K562 (cell line): ENCODE measurements at regions not wholly inside any gene's neighbourhood (a gene's known extent, or its start where the extent isn't known, plus 50 kb on each side); places are given as distances from the start of the nearest gene placed in this dataset.

Source experiments
- ADNP ChIP-seq: fragments of 200-800 bp; sonication (Bioruptor generic); IDR thresholded peaks from 2 replicates; pipeline ENCODE4 v1.6.1; 2016; ENCODE audit warnings: missing genetic modification characterization, missing compliant biosample characterization
- ATF3 ChIP-seq, 2 experiments: fragments of 450-650 bp in 1 of 2; sonication (generic) in 1 of 2; formaldehyde crosslinking in 1 of 2; IDR thresholded peaks in 1 of 2; conservative IDR thresholded peaks in 1 of 2; 2 replicates each; pipeline versions ENCODE4 v1.6.1 to v1.8.1; 2016 to 2023; ENCODE audit warnings: mild to moderate bottlenecking in 2 of 2, moderate library complexity in 2 of 2, inconsistent platforms in 1 of 2, missing genetic modification reagents in 1 of 2
- ATF7 ChIP-seq: fragments of 450-650 bp; IDR thresholded peaks from 2 replicates; pipeline ENCODE4 v1.7.1; 2014; ENCODE audit warnings: mild to moderate bottlenecking, moderate library complexity
- C11orf30 ChIP-seq: fragments of 450-650 bp; IDR thresholded peaks from 2 replicates; pipeline ENCODE4 v1.6.1; 2016; ENCODE audit warnings: low read depth, mild to moderate bottlenecking
- EP300 ChIP-seq: IDR thresholded peaks from 2 replicates; pipeline ENCODE4 v1.6.1; 2012; ENCODE audit warnings: low read length, improper control_type of control experiment
- EP400 ChIP-seq: fragments of 450-650 bp; IDR thresholded peaks from 2 replicates; pipeline ENCODE4 v1.6.1; 2017; ENCODE audit warnings: antibody characterized with exemption, mild to moderate bottlenecking, moderate library complexity
- GTF3C2 ChIP-seq: IDR thresholded peaks from 3 replicates; pipeline ENCODE4 v1.6.1; 2011; ENCODE audit warnings: borderline replicate concordance, mild to moderate bottlenecking, moderate library complexity; ENCODE audit not compliant: insufficient read length; ENCODE audit errors: extremely low read depth
- HDGF ChIP-seq: fragments of 450-650 bp; IDR thresholded peaks from 2 replicates; pipeline ENCODE4 v1.6.1; 2016
- KAT7 ChIP-seq: sonication (generic); formaldehyde crosslinking; IDR thresholded peaks from 2 replicates; pipeline ENCODE4 v1.8.0; 2022; ENCODE audit warnings: missing genetic modification reagents, mild to moderate bottlenecking, borderline replicate concordance
- MAFK ChIP-seq: IDR thresholded peaks from 2 replicates; pipeline ENCODE4 v1.6.1; 2011; ENCODE audit warnings: low read length, improper control_type of control experiment
- MLLT1 ChIP-seq, 2 experiments: fragments of 450-650 bp; IDR thresholded peaks; 2 replicates each; pipeline ENCODE4 v1.6.1; 2016
- MXI1 ChIP-seq: IDR thresholded peaks from 2 replicates; pipeline ENCODE4 v1.6.1; 2011; ENCODE audit warnings: low read depth, mild to moderate bottlenecking, improper control_type of control experiment, low read length
- NBN ChIP-seq: fragments of 450-650 bp; IDR thresholded peaks from 2 replicates; pipeline ENCODE4 v1.6.1; 2016; ENCODE audit warnings: low read depth, mild to moderate bottlenecking
- NONO ChIP-seq, 2 experiments: fragments of 200-400 bp in 1 of 2; fragments of 450-650 bp in 1 of 2; formaldehyde crosslinking in 1 of 2; IDR thresholded peaks; 2 replicates each; pipeline ENCODE4 v1.6.1; 2017; ENCODE audit warnings: low read depth in 2 of 2, mild to moderate bottlenecking in 2 of 2, moderate library complexity in 2 of 2, low read length in 1 of 2
- PHF21A ChIP-seq: fragments of 450-650 bp; IDR thresholded peaks from 2 replicates; pipeline ENCODE4 v1.6.1; 2017; ENCODE audit warnings: low read depth, borderline replicate concordance
- RBM17 ChIP-seq: fragments of 200-400 bp; formaldehyde crosslinking; IDR thresholded peaks from 2 replicates; pipeline ENCODE4 v1.6.1; 2017; ENCODE audit warnings: low read depth, mild to moderate bottlenecking, low read length, borderline replicate concordance
- SREBF2 ChIP-seq: sonication (generic); formaldehyde crosslinking; IDR thresholded peaks from 2 replicates; pipeline ENCODE4 v1.4.0; 2020; ENCODE audit warnings: mild to moderate bottlenecking, missing genetic modification reagents
- TRIM24 ChIP-seq, 2 experiments: fragments of 450-650 bp; IDR thresholded peaks; 2 replicates each; pipeline ENCODE4 v1.6.1; 2016
- ZBED1 ChIP-seq: IDR thresholded peaks from 2 replicates; pipeline ENCODE4 v1.6.1; 2014
- ZBTB43 ChIP-seq: sonication (generic); formaldehyde crosslinking; IDR thresholded peaks from 2 replicates; pipeline ENCODE4 v1.8.0; 2023; ENCODE audit warnings: mild to moderate bottlenecking, missing genetic modification reagents
- ZBTB5 ChIP-seq: fragments of 450-650 bp; IDR thresholded peaks from 2 replicates; pipeline ENCODE4 v1.6.1; 2017; ENCODE audit warnings: antibody characterized with exemption
- ZNF699 ChIP-seq: fragments of 250-450 bp; sonication (Bioruptor Pico); IDR thresholded peaks from 2 replicates; pipeline ENCODE4 v1.8.0; 2021; ENCODE audit warnings: mild to moderate bottlenecking, moderate library complexity; ENCODE audit not compliant: insufficient replicate concordance
- ZNF778 ChIP-seq: fragments of 450-650 bp; formaldehyde crosslinking; IDR thresholded peaks from 2 replicates; pipeline ENCODE4 v1.4.0; 2020; ENCODE audit warnings: mild to moderate bottlenecking, moderate library complexity

GRCh38 chr5:8719796-8720195 is 826.1 kb downstream of the SEMA5A start (continued):
- no peak for TF ChIP-seq ZBTB43 (CRISPR knock-in tag)
- TF ChIP-seq GTF3C2, result no peak
- no peak for TF ChIP-seq HDGF
- TF ChIP-seq MAFK, result peak; percentile 86
- TF ChIP-seq ZNF699 (CRISPR knock-in tag), result no peak
- TF ChIP-seq ZNF778 (CRISPR knock-in tag), result no peak
- TF ChIP-seq C11orf30, result peak; percentile 70; the same call in 1 of the 2 replicates
- TF ChIP-seq PHF21A, result no peak
- TF ChIP-seq EP300, result no peak
- TF ChIP-seq ADNP, result no peak
- TF ChIP-seq NBN, result no peak
- TF ChIP-seq MLLT1 (IDR thresholded peaks at IDR 0.05), result no peak
- TF ChIP-seq KAT7, result no peak
- no peak for TF ChIP-seq ZBED1
- TF ChIP-seq ATF3 (IDR thresholded peaks at IDR 0.05), result peak; percentile 40; the same call in 1 of the 2 replicates
- TF ChIP-seq ATF3 (CRISPR knock-in tag; conservative IDR thresholded peaks at IDR 0.05), result no peak
- TF ChIP-seq RBM17, result no peak
- no peak for TF ChIP-seq EP400
- TF ChIP-seq NONO (IDR thresholded peaks at IDR 0.05; ENCODE audit: low read depth in 2 of 2, low read length in 1 of 2), result no peak
- TF ChIP-seq ATF7, result peak; percentile 27; the same call in 1 of the 2 replicates
- TF ChIP-seq TRIM24 (IDR thresholded peaks at IDR 0.05), result no peak
- no peak for TF ChIP-seq SREBF2 (CRISPR knock-in tag)
- no peak for TF ChIP-seq MXI1
- TF ChIP-seq ZBTB5, result no peak
